ENCODE measurements at regions not wholly inside any gene's neighbourhood (a gene's known extent, or its start where the extent isn't known, plus 50 kb on each side); places are given as distances from the start of the nearest gene placed in this dataset.

- H3K36me3 ChIP-seq (ENCODE audit: low read depth), result no peaks in the 10 kb centered on the region
- no peak overlapping the region for H3K27ac ChIP-seq (ENCODE audit: poor library complexity, severe bottlenecking)
- no peak for TF ChIP-seq CTCF (IDR thresholded peaks at IDR 0.05; ENCODE audit: poor library complexity, severe bottlenecking)
- no peaks in the 10 kb centered on the region for H3K4me1 ChIP-seq (ENCODE audit: insufficient read depth, poor library complexity, severe bottlenecking)
- no peak overlapping the region for H3K4me3 ChIP-seq (ENCODE audit: severe bottlenecking)
- DNase-seq (ENCODE audit: low spot score) (no peak), ATAC-seq (ENCODE audit: low read depth) (no peak)
- H3K9me3 ChIP-seq (ENCODE audit: severe bottlenecking), result no peaks in the 10 kb centered on the region
- no peaks in the 10 kb centered on the region for H3K27me3 ChIP-seq (ENCODE audit: insufficient read depth, poor library complexity, severe bottlenecking)
These were observed 118.7 kb upstream of the MDM1 start for GRCh38 chr12:68450947-68451260.

- DNase-seq (ENCODE audit: low spot score) (no peak), ATAC-seq (ENCODE audit: low read depth) (no peak; the same call in 2 of the 3 replicates)
- TF ChIP-seq CTCF (IDR thresholded peaks at IDR 0.05; ENCODE audit: poor library complexity, severe bottlenecking), result no peak
- Histone ChIP-seq H3K9me3 (ENCODE audit: severe bottlenecking) (no peaks in the 10 kb centered on the region), H3K27ac (ENCODE audit: poor library complexity, severe bottlenecking) (no peak overlapping the region), H3K36me3 (ENCODE audit: low read depth) (no peaks in the 10 kb centered on the region), H3K27me3 (ENCODE audit: insufficient read depth, poor library complexity, severe bottlenecking) (no peaks in the 10 kb centered on the region), H3K4me1 (ENCODE audit: insufficient read depth, poor library complexity, severe bottlenecking) (no peaks in the 10 kb centered on the region), H3K4me3 (ENCODE audit: severe bottlenecking) (no peak overlapping the region)
These were observed 119.3 kb upstream of the MDM1 start for GRCh38 chr12:68451261-68452077.

GRCh38 chr12:68452078-68452715 lies 120.0 kb upstream of the MDM1 start:
- no peak overlapping the region for H3K4me3 ChIP-seq (ENCODE audit: severe bottlenecking)

GRCh38 chr12:68453278-68453677 lies 121.1 kb upstream of the MDM1 start:
- H3K9me3 ChIP-seq (ENCODE audit: severe bottlenecking), result no peaks in the 10 kb centered on the region
- no peaks in the 10 kb centered on the region for H3K4me1 ChIP-seq (ENCODE audit: insufficient read depth, poor library complexity, severe bottlenecking)
- no peak overlapping the region for H3K4me3 ChIP-seq (ENCODE audit: severe bottlenecking)
- no peak for DNase-seq (ENCODE audit: low spot score)
- H3K36me3 ChIP-seq (ENCODE audit: low read depth), result no peaks in the 10 kb centered on the region
- no peak overlapping the region for H3K27ac ChIP-seq (ENCODE audit: poor library complexity, severe bottlenecking)
- no peak for ATAC-seq (ENCODE audit: low read depth)
- no peak for TF ChIP-seq CTCF (IDR thresholded peaks at IDR 0.05; ENCODE audit: poor library complexity, severe bottlenecking)
- H3K27me3 ChIP-seq (ENCODE audit: insufficient read depth, poor library complexity, severe bottlenecking), result no peaks in the 10 kb centered on the region

More at GRCh38 chr12:68452078-68452715, 120.0 kb upstream of the MDM1 start:
- no peak overlapping the region for H3K27ac ChIP-seq (ENCODE audit: poor library complexity, severe bottlenecking)
- no peaks in the 10 kb centered on the region for H3K9me3 ChIP-seq (ENCODE audit: severe bottlenecking)
- no peak for TF ChIP-seq CTCF (IDR thresholded peaks at IDR 0.05; ENCODE audit: poor library complexity, severe bottlenecking)
- no peaks in the 10 kb centered on the region for H3K4me1 ChIP-seq (ENCODE audit: insufficient read depth, poor library complexity, severe bottlenecking)
- ATAC-seq (ENCODE audit: low read depth), result no peak
- no peaks in the 10 kb centered on the region for H3K36me3 ChIP-seq (ENCODE audit: low read depth)
- H3K27me3 ChIP-seq (ENCODE audit: insufficient read depth, poor library complexity, severe bottlenecking), result no peaks in the 10 kb centered on the region
- DNase-seq (ENCODE audit: low spot score), result no peak

GRCh38 chr12:68453876-68454275 lies 121.7 kb upstream of the MDM1 start:
- ATAC-seq (ENCODE audit: low read depth) (no peak), DNase-seq (ENCODE audit: low spot score) (no peak)
- Histone ChIP-seq H3K9me3 (ENCODE audit: severe bottlenecking) (no peaks in the 10 kb centered on the region), H3K36me3 (ENCODE audit: low read depth) (no peaks in the 10 kb centered on the region), H3K4me3 (ENCODE audit: severe bottlenecking) (no peak overlapping the region), H3K27ac (ENCODE audit: poor library complexity, severe bottlenecking) (no peak overlapping the region), H3K27me3 (ENCODE audit: insufficient read depth, poor library complexity, severe bottlenecking) (no peaks in the 10 kb centered on the region), H3K4me1 (ENCODE audit: insufficient read depth, poor library complexity, severe bottlenecking) (no peaks in the 10 kb centered on the region)
- no peak for TF ChIP-seq CTCF (IDR thresholded peaks at IDR 0.05; ENCODE audit: poor library complexity, severe bottlenecking)

All from RWPE2 (cell line).